Mammary epithelial cell (primary cell): ENCODE measurements at regions not wholly inside any gene's neighbourhood (a gene's known extent, or its start where the extent isn't known, plus 50 kb on each side); places are given as distances from the start of the nearest gene placed in this dataset.
"Not testable (repeated sequence)": the region's sequence is repeated elsewhere in the genome, so short reads cannot be mapped to it uniquely, and the experiment has no call there.

Source experiments
- EZH2 ChIP-seq: IDR thresholded peaks from 2 replicates; pipeline ENCODE4 v1.6.1; 2012; ENCODE audit warnings: low read length, inconsistent platforms, borderline replicate concordance
- TF ChIP-seq, protein P1 (sequence below), 2 donors: IDR thresholded peaks in 1 of 2; conservative IDR thresholded peaks in 1 of 2; 2 replicates each; pipeline ENCODE4 v1.5.1; 2011 to 2012; ENCODE audit warnings: inconsistent platforms in 2 of 2, low read length in 2 of 2, mild to moderate bottlenecking in 2 of 2, control low read depth in 1 of 2, low read depth in 1 of 2; ENCODE audit not compliant: insufficient read depth in 1 of 2; ENCODE audit errors: extremely low read depth in 1 of 2

GRCh38 chr4:190118519-190118918, 54.2 kb downstream of the DBET start:
- TF ChIP-seq, protein P1, sequence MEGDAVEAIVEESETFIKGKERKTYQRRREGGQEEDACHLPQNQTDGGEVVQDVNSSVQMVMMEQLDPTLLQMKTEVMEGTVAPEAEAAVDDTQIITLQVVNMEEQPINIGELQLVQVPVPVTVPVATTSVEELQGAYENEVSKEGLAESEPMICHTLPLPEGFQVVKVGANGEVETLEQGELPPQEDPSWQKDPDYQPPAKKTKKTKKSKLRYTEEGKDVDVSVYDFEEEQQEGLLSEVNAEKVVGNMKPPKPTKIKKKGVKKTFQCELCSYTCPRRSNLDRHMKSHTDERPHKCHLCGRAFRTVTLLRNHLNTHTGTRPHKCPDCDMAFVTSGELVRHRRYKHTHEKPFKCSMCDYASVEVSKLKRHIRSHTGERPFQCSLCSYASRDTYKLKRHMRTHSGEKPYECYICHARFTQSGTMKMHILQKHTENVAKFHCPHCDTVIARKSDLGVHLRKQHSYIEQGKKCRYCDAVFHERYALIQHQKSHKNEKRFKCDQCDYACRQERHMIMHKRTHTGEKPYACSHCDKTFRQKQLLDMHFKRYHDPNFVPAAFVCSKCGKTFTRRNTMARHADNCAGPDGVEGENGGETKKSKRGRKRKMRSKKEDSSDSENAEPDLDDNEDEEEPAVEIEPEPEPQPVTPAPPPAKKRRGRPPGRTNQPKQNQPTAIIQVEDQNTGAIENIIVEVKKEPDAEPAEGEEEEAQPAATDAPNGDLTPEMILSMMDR (conservative IDR thresholded peaks at IDR 0.05 in 1 of 2, IDR thresholded peaks at IDR 0.05 in 1 of 2; ENCODE audit: extremely low read depth in 1 of 2, insufficient read depth in 1 of 2, low read depth in 1 of 2, low read length in 2 of 2) = not testable (repeated sequence)
- not testable (repeated sequence) for TF ChIP-seq EZH2
